GM21825 (cell line): ENCODE measurements at regions not wholly inside any gene's neighbourhood (a gene's known extent, or its start where the extent isn't known, plus 50 kb on each side); places are given as distances from the start of the nearest gene placed in this dataset.
"Not testable (repeated sequence)": the region's sequence is repeated elsewhere in the genome, so short reads cannot be mapped to it uniquely, and the experiment has no call there.

Experiments
- ATAC-seq: cut with Tn5 transposase; IDR thresholded peaks from one replicate; pipeline ENCODE4 v1.9.1; 2021; ENCODE audit warnings: mild to moderate bottlenecking, moderate library complexity; ENCODE audit not compliant: unreplicated experiment

DNA sequence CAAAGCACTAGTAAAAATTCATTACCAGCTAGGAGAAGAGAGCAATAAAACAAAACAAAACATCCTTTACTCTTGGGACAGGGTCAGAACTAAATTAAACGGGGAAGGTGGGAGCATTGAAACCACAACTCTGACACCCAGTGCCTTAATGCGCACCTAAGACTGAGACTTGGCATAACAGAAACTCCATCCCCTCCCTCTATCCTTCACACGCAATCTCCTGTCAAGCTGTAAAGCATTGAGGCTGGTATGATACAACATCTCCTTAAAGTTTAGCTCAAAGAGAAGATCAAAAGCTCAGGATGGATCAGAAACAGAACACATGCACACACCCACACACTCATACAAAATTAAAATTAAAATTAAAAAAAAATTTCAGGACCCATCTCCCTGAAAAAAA lies 951.3 kb downstream of the STIM2 start:
- ATAC-seq, result no peak

DNA sequence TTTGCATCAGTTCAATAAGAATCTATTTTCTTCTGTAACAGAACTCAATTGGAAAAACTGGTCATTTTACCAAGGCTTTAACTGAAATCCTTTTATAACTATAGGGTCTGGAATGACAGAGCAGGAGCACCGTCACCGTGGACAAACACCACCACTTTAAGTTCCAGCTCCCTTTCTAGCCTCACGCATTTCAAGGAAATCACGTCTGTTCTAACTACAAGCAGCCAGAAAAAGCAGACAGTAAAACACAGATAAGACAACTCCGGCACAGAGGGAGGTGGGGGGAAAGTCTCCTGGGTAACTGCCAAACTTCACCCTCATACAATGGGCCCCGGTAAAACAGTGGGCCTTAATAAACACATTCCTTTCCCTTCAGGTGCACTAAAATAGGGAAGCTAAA lies 952.6 kb downstream of the STIM2 start:
- ATAC-seq, result not testable (repeated sequence)

DNA sequence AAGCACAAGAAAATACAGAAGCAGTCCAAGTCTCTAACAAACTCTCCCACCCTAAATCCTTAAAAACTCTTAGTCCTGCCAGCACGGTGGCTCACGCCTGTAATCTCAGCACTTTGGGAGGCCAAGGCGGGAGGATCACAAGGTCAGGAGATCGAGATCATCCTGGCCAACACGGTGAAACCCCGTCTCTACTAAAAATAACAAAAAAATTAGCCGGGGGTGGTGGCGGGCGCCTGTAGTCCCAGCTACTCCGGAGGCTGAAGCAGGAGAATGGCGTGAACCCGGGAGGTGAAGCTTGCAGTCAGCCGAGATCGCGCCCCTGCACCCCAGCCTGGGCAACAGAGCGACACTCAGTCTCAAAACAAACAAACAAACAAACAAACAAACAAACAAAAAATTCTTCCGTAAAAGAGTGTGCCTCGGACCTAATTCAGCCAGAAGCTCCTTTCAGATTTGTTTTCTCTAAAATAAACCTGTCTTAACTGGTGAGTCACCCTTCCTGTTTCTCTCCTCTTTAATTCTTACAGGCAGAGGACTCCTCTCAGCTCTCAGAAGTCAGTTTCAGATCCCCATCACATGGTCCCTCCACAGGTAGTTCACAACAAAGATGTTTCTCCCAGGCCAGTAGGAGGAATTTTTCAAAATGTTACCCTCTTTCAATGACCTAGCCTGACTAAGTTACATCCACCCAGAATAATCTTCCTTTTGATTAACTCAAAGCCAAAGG lies 953.2 kb downstream of the STIM2 start:
- not testable (repeated sequence) for ATAC-seq

DNA sequence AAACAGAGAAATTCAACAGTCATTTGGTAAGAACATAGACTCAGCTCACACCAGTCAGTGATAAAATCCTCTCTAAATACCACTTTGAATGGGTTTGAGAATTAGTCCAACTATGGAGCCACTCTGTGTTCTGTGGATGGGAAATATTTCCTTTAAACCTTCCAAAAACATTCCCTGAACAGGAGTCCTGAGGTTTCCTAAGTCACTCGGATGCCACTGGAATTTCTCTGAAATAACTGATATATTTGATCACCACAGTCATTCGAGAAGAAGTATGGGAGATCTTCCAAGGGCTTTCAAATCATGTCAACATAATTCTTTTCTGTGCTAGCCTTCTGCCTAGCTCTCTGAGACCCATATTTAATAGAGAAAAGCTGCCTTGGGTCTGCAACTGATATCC lies 958.6 kb downstream of the STIM2 start:
- ATAC-seq, result no peak

DNA sequence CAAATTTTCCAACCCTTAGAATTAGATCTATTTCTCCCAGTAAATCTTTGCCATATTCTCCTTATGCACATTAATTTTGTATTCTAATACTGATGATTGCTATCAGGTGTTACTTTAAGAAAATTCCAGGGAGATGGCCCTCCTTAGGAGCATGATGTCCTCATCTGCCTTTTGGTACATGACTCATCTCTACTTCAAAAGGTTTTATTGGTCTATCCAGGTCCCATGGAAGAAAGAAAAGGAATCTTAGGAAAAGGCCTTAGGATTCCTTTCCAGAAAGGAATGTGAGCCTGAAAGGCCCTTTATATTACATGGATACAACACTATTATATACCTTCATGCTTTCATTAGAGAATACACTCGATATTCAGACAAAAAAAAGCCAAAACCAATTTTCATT lies 968.2 kb downstream of the STIM2 start:
- no peak for ATAC-seq

DNA sequence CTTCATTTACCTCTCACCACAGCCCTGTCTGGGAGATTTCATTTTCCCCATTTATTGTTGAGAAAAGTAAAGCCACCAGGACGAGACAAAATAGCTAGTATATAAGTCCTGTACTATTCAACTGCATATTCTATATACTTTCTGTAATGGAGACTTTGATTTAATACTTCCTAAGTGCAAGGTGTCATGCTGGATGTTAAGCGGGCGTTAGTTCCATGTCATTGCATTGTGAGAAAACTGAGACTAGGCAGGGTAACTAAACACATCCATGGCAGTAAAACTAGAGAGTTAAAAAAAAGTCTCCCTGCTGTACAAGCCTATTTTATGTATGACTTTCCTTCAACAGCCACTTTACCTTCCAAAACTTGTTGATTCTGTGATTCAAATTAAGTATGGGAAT lies 969.6 kb downstream of the STIM2 start:
- ATAC-seq, result no peak

DNA sequence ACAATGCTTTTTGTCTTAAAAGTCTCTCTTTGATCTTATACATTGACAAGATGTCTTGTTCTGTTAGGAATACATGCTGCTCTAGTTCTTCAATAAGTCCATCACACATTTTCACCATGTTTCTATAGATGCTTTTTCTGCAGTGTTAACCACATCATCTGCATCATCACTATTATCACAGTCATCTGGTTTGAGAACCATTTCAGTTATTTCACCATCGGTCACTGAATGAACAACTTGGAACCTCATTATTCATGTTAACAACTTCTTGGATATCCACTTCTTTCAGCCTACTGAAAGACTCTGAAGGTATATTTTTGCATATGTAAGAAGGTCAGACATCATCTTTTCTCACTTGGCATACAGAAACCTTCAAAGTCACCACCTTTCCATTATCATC lies 975.2 kb downstream of the STIM2 start:
- ATAC-seq, result no peak

DNA sequence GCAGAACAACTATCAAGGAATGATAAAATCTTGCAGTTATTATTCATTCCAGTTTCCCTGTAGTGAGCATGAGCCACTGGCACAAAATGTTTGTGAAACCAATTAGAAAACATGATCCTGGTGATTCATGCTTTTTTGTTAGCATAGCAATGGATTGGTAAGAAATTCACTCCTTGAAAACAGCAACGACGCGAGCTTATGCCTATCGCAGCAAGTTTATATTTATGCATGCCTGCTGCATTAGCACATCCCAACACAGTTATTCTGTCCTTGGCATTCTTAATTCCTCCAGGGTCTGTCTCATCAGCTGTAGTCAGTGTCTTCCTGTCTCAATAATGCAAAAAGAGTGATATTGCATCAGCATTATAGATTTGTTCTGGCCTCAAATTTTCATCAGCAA lies 975.9 kb downstream of the STIM2 start:
- no peak for ATAC-seq

DNA sequence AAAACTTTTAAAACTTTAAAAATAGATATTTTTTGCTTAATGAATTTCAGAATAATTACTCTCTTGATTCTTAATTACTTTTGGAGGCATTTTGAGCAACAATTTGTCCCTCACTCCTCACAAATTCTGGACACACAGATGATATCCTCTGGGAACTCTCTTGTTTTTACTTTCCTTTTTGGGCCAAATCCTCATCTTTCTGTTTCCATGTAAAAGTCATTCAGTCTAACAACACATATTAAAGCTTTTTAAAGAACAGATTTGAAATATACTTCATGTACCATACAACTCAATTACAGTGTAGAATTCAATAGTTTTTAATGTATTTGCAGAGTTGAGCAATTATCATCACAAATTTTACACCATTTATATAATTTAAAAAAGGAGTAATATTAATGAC lies 983.1 kb downstream of the STIM2 start:
- no peak for ATAC-seq

DNA sequence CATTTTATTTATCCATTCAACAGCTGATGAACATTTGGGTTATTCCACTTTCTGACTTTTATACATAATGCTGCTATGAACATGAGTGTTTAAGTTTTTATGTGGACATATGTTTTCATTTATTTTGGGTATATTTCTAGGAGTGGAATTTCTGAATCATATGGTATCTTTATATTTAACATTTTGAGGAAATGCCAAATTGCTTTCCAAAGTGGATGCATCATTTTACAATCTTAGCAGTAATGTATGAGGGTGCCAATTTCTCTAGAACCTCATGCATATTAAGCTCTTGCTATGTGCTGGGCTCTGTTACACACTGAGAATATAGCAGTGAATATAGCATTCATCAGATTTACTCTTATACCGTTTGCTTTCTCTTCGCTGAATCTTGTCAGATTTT lies 983.7 kb downstream of the STIM2 start:
- no peak for ATAC-seq

DNA sequence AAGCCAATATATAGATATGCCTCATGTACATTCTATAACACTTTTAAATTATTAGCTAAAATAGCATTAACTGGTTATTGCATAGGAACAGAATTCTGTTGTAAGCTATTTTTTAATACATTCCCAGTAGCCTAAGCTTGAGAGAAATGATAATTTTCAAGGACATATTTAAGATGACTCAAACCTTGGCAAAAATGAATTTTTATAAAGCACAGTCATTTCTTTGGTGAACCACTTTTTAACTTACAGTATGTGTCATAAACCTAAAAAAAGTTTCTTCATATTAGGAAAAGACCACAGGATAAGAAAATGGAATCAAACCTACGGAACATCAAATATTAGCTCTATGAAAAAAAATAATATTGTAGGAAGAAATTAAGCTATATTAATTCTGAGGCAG lies 986.3 kb downstream of the STIM2 start:
- no peak for ATAC-seq

DNA sequence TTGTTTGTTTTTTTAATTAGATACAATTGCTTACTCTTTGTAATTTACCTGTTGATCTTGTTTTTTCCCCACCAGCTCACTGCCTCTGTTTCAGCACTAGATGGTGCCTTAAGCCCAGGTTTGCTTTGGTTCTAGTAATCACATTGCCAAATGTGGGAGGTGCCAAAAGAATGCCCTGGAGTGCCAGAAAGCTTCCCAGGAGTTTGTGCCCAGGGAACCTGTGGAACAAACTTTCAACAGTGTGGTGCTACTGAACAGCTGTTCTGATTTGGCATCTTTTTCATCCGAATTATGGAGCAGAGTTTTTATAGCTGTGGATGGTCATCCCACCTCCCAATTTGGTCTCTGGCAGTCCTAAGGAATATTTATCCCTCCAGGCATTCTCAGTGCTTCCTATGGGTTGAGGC lies 1000.7 kb downstream of the STIM2 start:
- no peak for ATAC-seq

DNA sequence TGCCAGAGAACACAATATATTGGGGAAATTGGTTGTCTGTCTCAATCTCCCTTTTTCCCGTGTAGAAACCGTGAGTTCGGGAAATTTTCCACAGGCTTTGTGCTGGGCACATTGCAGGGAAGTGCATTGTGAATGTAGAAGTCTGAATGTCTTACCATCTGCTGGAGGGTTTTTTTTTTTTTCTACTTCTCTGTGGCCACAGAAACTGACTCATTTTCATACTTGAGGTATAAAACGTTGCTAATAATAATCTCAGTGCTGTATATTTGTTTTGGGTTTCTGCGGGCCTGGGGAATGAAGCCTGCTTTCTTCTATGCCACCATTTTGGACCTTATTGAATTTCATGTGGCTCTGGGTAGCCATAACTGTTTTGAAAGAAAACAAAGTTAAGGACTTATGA lies 1001.2 kb downstream of the STIM2 start:
- no peak for ATAC-seq

DNA sequence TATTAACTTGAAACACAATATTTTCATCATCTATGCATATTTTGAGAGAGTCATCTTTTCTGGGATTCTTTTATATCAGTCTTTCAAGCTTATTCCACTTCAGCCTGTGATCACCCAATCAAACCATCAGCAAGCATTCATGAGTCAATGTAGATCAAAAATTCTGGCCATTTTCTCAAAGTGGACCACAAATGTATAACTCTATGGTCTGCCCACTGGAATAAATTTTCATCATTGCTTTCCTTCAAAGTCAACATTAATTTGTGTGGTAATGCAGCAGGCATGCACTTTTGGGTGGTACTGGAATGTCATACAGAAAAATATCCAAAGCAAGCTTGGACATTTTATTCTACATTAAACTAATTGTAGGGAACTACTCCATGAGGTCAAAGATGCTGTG lies 1013.0 kb downstream of the STIM2 start:
- ATAC-seq, result no peak

DNA sequence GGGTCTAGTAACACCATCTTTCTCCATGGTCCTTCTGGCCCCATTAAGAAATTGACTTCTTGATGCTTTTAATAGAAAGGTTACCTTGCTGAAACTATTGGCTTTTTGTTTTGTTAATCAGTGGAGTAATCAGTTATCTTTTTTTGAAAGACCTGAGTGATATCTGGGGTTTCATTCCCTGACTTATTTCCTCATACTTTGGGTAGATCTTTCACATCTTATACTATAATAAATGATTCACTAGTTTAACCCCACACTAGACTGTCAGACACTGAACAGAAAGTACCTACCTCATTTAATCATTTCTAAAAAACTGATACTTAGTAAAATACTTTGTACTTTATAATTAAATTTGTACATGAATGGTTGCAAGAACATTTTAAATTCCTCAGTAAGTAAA lies 1021.1 kb downstream of the STIM2 start:
- ATAC-seq, result peak; percentile 50

DNA sequence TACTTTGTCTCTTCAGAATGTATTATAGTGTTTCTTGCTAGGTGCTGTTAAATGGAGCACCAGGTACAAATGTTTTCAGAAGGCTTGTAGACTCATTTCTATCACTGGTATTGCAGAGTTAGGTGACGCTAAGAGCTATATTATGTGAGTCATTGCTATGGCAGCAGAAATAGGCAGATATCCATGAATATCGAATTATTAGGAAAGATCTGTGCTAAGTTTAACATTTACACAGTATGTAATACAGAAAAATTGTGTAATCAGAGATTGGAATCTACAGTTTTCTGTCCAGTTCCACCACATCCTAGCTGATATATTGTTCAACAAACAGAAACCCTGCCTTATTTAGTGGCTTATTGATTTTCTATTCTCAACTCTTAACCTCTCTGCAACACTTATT lies 1025.5 kb downstream of the STIM2 start:
- no peak for ATAC-seq

DNA sequence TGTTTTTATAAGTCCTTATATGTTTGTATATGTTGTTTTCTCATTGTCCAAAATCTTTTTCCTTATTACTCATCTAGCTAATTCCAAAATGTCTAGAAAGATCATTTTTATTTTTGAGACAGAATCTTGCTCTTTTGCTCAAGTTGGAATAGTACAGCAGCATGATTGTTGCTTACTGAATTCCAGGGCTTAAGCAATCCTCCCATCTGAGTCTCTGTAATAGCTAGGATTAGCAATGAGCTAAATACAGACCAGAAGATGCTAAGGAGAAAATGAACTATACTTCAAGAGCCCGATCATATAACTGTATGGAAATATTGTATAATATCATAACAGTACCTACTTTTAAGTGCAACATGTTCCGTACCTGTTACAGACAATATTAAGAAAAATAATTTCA lies 1027.0 kb downstream of the STIM2 start:
- ATAC-seq, result no peak

DNA sequence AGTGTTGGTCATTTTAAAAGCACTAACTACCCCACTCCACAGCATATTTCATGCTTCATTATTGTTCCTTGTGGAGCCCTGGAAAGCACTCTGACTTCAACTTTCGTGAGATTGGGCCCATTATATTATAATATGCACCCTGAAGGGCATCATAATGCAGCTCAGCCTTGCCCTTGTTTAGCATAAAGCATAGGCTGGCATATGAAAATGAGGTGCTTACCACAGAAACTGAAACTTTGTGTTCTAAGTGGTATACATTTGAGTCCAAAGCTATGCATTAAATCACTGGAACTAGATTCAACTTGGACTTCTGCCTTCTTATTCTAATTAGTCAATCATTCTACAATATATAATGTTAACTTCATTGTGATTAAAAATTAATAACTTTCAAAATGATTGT lies 1027.9 kb downstream of the STIM2 start:
- ATAC-seq, result no peak

DNA sequence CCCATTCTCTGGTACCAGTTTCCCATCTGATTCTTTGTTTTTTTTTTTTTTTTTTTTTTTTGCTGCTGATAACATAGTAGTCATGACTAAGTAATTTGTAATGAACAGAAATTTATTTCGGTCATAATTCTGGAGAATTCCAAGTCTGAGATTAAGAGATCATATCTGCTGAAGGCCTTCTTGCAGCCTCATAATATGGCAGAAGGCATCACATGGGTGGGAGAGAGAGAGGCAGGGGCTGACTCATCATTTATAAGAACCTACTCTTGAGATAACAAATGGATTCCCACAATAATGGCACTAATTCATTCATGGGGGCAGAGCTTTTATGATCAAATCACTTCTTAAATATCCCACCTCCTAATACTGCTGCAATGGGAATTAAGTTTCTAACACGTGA lies 1034.3 kb downstream of the STIM2 start:
- ATAC-seq, result no peak

DNA sequence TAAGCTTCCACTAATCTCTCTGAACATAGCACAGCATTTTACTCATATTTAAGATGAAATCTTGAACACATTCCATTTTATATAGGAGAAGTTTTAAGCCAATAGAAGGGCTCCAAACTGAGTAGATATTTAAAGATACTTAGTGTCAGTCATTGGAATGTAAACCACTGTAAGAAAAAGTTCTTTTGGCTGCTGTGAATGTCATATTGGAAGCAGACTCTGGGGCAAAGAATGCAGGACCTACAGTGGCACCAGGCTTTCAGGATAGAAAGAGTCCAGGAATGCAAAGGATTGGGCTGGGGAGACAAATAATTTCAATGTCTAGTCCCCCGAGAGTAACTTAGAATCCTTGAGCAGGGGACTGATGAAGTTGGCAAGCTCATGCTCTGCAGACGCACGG lies 1047.7 kb downstream of the STIM2 start:
- no peak for ATAC-seq

DNA sequence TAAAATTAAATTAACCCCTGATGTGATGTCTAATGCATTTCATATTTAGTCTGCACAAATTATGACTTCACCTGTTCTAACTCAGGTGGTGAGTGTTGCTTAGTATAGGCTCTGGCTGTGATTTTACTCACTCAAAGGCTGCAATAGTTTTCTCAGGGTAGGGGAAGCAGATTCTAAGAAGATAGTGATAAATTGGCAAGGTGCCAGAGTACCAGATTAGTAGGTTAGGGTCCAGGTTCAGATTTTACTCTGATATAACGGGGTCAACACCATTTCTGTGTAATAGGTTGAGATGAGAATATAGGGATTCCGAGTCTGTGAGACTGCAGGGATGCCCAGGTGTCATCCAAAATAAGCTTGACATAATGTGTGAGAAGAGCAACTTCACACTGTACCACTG lies 1049.6 kb downstream of the STIM2 start:
- ATAC-seq, result no peak

DNA sequence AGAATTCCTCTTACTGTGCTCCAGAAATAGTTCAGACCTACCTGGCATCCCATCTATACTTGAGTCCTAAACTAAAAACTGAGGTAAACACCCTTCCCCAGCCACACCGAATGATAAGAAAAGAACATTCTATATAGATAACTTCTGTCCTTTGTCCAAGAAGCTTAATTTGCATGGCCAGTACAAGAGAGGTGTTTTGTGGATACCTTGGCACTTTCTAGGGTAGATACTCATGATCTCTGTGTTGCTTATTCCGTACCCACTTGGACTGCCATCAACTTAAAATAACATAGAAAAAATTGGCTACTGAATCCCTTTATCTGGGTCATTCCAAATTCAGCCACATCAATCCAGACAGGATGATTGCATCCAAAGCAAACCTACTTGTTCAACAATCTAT lies 1050.4 kb downstream of the STIM2 start:
- ATAC-seq, result no peak

DNA sequence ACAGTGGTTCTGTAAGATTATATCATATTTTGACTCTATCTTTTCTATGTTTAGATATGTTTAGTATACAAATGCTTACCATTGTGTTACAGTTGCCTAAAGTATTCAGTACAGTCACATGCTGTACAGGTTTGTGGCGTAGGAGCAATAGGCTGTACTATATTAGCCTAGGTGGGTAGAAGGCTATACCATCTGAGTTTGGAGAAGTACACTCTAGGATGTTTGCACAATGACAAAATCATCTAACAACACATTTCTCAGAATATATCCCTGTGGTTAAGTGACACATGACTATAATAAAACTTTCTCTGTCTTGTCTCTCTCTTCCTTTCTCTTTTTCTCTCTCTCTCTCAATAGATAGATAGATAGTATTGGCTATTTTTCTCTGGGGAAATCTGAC lies 1053.1 kb downstream of the STIM2 start:
- ATAC-seq, result no peak
